ENCODE measurements at regions not wholly inside any gene's neighbourhood (a gene's known extent, or its start where the extent isn't known, plus 50 kb on each side); places are given as distances from the start of the nearest gene placed in this dataset.
A peak's percentile ranks its signal among the peaks of the same experiment; 100 is the strongest.

DNA sequence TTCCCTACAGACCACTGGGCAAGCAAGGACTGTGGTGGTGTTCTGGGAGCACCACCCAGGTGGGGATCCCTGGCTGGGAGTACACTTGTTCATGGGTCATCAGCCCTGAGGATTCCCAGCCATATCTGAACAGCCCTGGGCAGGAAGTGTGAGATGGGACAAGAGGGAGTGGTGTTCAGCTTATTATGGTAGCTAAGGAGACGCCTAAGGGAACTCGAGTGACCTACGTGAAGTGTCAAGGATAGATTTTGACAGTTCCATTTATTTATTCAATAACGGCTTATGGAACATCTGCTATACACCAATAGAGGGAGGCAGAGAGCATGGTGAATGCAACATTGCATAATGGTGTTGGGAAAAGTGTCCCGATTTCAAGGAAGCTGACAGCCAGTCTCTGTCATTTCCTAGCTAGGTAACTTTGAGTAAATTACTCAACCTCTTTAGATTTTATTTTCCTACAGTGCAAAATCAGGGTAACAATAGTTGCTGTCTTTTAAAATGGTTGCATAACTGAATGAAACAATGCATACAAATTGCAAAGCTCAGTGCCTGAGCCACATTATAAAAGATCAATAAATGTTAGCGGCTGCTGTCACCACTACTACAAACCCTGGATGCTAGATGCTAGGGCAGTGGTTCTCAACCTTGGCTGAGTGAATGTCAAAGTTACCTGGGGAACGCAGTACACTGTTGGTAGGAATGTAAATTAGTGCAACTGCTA lies 534.1 kb downstream of the GRIN2A start:
- Histone ChIP-seq H3K36me3 (no peaks in the 10 kb centered on the region), H3K27me3 (no peaks in the 10 kb centered on the region), H3K4me1 (no peaks in the 10 kb centered on the region), H3K4me3 (no peak overlapping the region), H3K9me3 (no peaks in the 10 kb centered on the region), H3K27ac (no peak overlapping the region)
- intact Hi-C loops (cut with DNase I; ENCODE audit: low total_unique reads), result no loop called here
- no peak for DNase-seq
- TF ChIP-seq, protein P1, sequence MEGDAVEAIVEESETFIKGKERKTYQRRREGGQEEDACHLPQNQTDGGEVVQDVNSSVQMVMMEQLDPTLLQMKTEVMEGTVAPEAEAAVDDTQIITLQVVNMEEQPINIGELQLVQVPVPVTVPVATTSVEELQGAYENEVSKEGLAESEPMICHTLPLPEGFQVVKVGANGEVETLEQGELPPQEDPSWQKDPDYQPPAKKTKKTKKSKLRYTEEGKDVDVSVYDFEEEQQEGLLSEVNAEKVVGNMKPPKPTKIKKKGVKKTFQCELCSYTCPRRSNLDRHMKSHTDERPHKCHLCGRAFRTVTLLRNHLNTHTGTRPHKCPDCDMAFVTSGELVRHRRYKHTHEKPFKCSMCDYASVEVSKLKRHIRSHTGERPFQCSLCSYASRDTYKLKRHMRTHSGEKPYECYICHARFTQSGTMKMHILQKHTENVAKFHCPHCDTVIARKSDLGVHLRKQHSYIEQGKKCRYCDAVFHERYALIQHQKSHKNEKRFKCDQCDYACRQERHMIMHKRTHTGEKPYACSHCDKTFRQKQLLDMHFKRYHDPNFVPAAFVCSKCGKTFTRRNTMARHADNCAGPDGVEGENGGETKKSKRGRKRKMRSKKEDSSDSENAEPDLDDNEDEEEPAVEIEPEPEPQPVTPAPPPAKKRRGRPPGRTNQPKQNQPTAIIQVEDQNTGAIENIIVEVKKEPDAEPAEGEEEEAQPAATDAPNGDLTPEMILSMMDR (IDR thresholded peaks at IDR 0.05), result peak; percentile 36 to 54 (median 48)
- TF ChIP-seq POLR2A (IDR thresholded peaks at IDR 0.05), result no peak

DNA sequence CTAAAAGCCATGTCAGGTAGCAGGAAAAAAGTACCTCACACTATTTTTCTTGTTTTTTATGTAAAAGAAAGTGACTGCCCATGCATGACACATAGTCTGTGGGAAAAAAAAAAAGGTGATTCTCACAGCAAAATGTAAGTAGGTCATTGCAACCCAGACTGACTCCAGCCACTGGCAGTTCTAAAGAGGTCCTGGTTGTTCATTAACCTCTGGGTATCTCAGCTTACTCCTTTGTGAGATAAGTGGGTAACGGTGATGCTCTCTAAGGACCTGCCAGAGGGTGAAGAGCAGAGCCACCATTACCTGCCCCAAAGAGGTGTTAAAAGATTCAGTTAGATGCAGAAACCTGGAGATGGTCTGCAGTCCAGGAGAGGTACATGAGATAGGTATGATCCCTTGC lies 531.9 kb downstream of the GRIN2A start:
- Histone ChIP-seq H3K27me3 (no peaks in the 10 kb centered on the region), H3K4me3 (no peak overlapping the region), H3K36me3 (no peaks in the 10 kb centered on the region), H3K9me3 (no peaks in the 10 kb centered on the region), H3K4me1 (no peaks in the 10 kb centered on the region), H3K27ac (no peak overlapping the region)
- intact Hi-C loops (cut with DNase I; ENCODE audit: low total_unique reads), result no loop called here
- DNase-seq, result no peak
- no peak for TF ChIP-seq POLR2A (IDR thresholded peaks at IDR 0.05)
- TF ChIP-seq, protein P1 (IDR thresholded peaks at IDR 0.05), result no peak

DNA sequence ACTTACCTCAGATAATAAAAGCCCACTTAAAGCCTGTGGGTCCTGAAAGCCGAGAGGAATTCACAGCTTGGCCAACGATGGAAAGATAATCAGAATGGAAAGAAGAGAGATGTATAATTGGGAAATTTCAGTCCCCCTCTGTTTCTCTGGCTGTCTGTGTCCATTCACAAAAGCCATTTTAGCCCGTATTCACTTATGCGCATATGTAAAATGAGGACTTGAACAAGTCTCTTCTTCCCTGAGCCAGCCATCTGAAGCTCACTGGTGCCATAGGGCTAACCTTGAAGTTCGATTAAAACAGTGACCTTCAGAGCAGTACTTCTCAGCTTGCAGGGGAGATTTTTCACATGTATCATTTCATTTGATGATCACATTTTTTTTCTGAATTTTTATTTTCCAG lies 527.2 kb downstream of the GRIN2A start:
- no peak for DNase-seq
- no peak overlapping the region for H3K27ac ChIP-seq
- intact Hi-C loops (cut with DNase I; ENCODE audit: low total_unique reads), result no loop called here

DNA sequence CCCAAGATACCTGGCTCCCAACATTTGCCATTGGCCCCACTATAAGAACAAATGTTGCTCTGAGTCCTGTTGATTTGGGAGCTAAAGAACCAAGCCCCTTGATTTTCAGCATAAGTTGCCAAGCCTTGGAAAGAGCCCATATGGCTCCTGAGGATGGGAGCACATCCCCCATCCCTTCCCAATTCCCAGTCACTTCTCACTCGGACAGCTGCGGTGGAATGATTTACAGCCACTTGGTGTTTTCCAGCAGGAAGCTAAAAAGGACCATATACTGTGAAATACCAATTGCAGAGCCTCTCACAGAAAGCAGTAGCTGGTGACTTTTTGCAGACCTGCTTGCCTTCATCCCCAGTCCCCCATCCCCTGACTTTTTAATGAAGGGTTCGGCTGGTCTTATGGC lies 524.6 kb downstream of the GRIN2A start:
- H3K27ac ChIP-seq, result no peak overlapping the region
- no peak for DNase-seq
- TF ChIP-seq, protein P1 (IDR thresholded peaks at IDR 0.05), result no peak
- TF ChIP-seq POLR2A (IDR thresholded peaks at IDR 0.05), result no peak
- no peaks in the 10 kb centered on the region for H3K9me3 ChIP-seq
- H3K36me3 ChIP-seq, result no peaks in the 10 kb centered on the region
- H3K27me3 ChIP-seq, result no peaks in the 10 kb centered on the region
- no peaks in the 10 kb centered on the region for H3K4me1 ChIP-seq
- no peak overlapping the region for H3K4me3 ChIP-seq
- intact Hi-C loops (cut with DNase I; ENCODE audit: low total_unique reads), result no loop called here

More for the DNA sequence above, 527.2 kb downstream of the GRIN2A start:
- H3K4me1 ChIP-seq, result no peaks in the 10 kb centered on the region
- no peak overlapping the region for H3K4me3 ChIP-seq
- TF ChIP-seq POLR2A (IDR thresholded peaks at IDR 0.05), result no peak
- H3K9me3 ChIP-seq, result no peaks in the 10 kb centered on the region
- no peaks in the 10 kb centered on the region for H3K27me3 ChIP-seq
- no peaks in the 10 kb centered on the region for H3K36me3 ChIP-seq

DNA sequence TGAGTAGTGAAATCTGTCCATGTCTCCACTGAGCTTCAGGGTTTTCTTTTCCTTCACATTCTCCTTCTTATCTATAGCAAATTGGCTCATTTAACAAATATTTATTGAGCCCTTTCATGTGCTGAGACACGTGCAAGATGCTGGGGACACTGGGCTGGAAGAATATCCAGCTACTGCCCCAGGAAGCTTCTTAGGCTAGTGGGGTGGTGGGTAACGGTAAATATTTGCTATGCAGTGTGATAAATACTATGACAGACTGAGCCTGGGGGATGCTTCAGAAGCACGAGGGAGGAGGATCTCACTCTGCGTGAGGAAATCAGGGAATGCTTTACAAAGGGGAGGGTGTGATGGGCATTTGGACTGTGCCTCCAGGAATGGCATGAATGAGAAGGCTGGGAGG lies 524.1 kb downstream of the GRIN2A start:
- intact Hi-C loops (cut with DNase I; ENCODE audit: low total_unique reads), result no loop called here
- Histone ChIP-seq H3K27ac (no peak overlapping the region), H3K9me3 (no peaks in the 10 kb centered on the region), H3K4me1 (no peaks in the 10 kb centered on the region), H3K36me3 (no peaks in the 10 kb centered on the region), H3K4me3 (no peak overlapping the region), H3K27me3 (no peaks in the 10 kb centered on the region)
- DNase-seq, result no peak
- TF ChIP-seq, protein P1 (IDR thresholded peaks at IDR 0.05), result no peak
- TF ChIP-seq POLR2A (IDR thresholded peaks at IDR 0.05), result no peak

Data from uterus (tissue), 3 donors.